HG03045 (cell line): ENCODE measurements at regions not wholly inside any gene's neighbourhood (a gene's known extent, or its start where the extent isn't known, plus 50 kb on each side); places are given as distances from the start of the nearest gene placed in this dataset.

Experiments used
- ATAC-seq: cut with Tn5 transposase; IDR thresholded peaks from one replicate; pipeline ENCODE4 v1.9.1; 2021; ENCODE audit warnings: mild to moderate bottlenecking, moderate library complexity; ENCODE audit not compliant: unreplicated experiment

- no peak for ATAC-seq
These were observed 348.6 kb upstream of the SLC24A2 start for GRCh38 chr9:20137425-20137824.

DNA sequence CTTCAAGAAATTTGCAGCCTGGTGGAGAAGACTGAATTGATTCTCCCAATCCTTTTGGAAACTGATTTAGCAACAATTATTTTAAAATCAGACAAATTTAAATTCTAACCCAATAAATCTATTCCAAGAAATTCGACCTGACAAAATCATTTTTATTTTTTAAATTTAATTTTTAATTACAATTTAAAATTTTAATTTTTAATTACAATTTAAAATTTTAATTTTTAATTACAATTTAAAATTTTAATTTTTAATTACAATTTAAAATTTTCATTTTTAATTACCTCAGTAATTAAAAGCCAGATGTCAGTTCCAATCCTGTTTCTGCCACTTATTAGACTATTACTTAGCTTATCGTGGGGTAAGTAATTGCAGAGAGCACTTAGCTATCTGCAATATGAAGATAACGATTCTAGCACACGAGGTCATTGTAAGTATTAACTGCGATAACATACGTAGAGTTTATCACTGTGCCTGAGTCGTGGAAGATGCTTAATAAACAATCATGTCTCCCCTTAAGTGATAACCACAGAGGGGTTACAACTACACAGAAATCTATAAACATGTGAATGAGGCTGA is 346.4 kb upstream of the SLC24A2 start:
- no peak for ATAC-seq

DNA sequence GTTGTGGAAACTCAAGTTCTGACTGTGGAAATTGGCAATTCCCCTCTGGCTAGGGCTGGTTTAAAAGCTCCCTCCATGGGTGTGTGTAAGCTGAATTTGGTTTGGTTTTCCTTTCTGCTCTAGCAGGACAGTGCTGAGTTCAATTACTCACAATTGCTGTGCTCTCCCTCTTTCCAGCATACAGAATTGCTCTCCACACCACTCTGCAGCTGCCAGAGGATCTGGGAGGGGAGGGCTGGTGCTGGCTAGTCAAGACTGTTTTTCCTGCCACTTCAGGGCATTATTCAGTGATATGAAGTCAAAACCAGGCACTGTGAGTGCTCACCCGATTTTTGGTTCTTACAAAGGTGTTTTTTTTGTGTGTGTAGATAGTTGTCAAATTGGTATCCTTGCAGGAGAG is 336.9 kb upstream of the SLC24A2 start:
- ATAC-seq: no peak

GRCh38 chr9:20119566-20119965 is 330.7 kb upstream of the SLC24A2 start:
- ATAC-seq: no peak

GRCh38 chr9:20117986-20118385 is 329.1 kb upstream of the SLC24A2 start:
- no peak for ATAC-seq

DNA sequence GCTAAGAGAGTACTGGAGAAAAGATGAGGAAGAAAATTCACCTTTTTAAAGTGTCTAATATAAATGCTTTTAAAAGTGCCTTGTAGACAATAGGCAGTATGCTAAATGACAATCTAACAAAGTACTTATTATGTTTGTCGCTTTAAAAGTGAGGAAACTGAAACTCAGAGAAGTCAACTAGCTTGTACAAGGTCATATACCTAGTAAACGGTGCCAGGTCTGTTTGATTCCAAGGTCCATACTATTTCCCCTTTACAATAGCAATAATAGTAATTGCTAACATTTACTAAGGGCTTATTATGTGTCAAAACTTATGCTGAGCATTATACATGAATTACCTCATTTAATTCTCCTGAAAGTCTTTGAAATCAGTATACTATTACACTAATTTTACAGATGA is 328.6 kb upstream of the SLC24A2 start:
- no peak for ATAC-seq

GRCh38 chr9:20114974-20115373 is 326.1 kb upstream of the SLC24A2 start:
- ATAC-seq: no peak

DNA sequence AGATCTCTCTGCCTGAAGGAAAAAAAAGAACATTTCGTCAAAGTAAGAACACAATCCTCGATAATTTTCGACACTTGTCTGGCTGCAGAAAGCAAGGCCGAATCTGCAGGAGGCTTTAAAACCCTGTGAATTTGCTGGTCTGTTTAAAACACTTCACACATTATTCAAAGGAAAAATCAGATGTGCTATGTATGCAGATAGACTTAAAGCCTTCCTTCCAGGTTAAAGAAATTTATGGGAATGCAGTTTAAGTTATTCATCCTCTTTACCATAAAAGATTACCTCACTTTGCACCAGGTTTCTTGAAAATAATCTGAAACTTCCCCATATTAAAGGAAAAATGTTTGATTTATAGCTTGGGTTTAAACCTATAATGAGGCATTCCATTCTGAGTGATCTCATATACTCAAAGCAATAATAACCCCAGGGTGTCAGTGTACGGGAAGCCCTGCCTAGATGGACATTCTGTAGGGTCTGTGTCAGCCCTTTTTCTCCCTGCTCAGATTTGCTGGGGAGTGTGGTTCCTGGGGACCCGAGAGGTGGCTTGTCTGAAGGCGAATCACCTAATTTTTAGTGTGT is 323.5 kb upstream of the SLC24A2 start:
- ATAC-seq: no peak

DNA sequence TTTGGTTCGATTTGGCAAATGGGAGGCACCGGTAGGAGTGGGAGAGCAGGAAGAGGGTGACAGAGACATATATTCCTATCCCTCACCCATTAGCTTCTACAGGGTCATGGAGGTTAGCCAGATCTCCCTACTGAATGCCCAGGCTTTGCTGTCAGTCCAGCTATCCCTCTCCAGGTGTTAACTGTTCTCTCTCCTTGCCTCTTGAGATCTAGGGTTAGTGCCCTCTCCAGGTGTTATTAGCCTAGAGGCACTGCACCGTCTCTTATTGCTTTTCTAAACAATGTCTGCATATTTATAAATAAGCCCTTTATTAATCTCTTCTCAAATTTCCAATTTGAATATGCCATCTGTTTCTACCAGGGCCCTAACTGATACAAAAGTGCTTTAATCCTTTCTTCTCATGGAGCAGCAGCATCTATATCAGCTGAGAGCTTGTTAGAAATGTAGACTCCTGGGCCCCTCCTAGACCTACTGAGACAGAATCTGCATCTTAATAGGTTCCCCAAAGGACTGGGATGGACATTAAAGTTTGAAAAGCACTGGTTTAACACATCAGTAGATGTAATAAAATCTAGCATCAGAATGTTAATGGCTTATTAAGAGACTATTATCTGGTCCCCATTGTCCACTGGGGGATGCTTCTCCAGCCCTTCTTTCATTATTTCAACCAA is 322.5 kb upstream of the SLC24A2 start:
- no peak for ATAC-seq

DNA sequence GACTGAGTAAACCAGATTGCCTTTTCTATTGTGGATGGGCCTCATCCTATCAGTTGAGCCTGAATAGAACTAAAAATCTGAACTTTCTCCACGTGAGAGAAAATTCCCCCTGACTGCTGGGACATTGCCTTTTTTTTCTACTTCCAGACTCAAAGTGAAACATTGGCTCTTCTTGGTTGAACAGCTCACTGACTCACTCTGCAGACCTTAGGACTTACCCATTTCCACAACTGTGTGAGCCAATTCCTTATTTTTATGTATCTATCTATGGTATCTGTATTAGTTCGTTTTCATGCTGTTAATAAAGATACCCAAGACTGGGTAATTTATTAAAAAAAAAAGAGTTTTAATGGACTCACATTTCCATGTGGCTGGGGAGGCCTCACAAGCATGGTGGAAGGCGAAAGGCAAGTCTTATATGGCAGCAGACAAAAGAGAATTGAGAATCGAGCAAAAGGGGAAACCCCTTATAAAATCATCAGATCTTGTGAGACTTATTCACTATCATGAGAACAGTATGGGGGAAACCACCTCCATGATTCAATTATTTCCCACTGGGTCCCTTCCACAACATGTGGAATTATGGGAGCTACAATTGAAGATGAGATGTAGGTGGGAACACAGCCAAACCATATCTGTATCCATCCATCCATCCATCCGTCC is 306.7 kb upstream of the SLC24A2 start:
- ATAC-seq: no peak

GRCh38 chr9:20092561-20092960 is 303.7 kb upstream of the SLC24A2 start:
- no peak for ATAC-seq

GRCh38 chr9:20087481-20087880 is 298.6 kb upstream of the SLC24A2 start:
- no peak for ATAC-seq

DNA sequence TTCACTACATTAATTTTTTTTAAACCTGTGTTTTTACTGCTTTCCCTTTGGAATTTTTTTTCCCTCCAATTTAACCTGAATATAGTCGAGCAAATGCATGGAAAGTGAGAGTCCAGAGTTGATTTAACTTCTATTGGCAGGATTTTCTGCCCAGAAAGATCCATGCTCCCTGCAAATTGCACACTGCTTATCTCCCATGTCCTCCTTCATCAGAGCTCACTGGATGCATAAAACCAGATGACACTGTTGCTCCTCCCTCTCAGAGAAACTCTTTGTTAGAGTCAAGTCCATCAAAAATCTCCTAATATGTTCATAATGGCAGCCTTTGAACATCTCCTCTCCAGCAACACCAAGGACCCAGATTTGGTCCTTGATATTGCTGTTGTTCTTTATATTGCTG is 297.0 kb upstream of the SLC24A2 start:
- ATAC-seq: no peak

- no peak for ATAC-seq
These were observed 295.3 kb upstream of the SLC24A2 start for GRCh38 chr9:20084125-20084524.

GRCh38 chr9:20083390-20083789 is 294.6 kb upstream of the SLC24A2 start:
- ATAC-seq: no peak

DNA sequence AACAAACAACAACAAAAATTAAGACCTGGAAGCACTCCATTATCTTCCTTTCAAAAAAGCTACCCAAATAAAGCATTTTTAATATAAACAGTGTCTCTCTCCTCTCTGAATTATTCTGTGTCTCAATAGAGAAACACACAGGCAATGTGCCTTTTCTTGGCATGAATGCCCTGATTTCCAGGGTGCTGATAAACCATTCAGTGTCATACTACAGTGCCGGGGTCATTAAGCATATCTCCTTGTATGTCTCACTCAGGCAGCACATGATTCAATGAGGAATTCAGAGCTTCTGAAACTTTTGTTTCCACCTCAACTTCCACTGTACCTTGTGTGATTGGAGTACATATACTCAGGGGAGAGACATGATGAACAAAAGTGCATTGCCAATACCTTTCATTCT is 294.0 kb upstream of the SLC24A2 start:
- no peak for ATAC-seq

DNA sequence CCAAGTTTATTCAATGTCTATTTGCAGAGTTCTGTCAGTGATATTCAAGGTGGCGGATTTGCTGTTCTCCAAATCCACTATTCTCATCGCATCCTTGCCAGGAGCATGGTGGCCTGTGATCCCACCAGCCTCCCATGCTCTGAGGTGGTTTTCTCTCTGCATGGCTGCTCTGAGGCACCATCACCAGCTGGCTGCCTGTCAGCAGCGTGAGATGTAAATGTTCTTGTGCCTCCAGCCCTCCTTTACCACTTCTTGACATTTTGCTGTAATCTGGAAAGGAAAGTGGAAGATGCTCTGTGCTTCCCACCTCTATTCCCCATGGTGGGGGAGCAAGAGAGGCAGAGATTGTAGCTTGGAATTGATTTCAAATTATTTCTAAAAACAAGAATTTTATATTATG is 293.6 kb upstream of the SLC24A2 start:
- ATAC-seq: no peak

DNA sequence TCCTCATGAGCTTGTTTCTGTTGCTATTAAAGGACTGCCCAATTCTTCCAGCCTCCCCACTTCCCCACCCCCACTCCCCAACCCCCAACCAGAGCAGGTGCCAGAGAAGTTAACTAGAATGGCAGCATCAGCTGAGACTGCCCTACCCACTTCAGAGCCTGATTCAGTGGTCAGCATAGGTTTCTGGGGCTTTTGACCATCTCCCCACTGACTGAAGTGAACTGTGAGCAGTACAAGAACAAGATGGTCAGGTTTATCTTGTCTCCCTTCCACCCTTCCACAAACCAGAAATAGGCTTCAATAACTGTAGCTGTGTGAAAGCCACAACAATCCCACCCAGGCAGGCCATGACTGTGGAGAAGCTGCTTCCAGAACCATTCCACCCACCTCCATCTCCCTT is 289.4 kb upstream of the SLC24A2 start:
- ATAC-seq: no peak

DNA sequence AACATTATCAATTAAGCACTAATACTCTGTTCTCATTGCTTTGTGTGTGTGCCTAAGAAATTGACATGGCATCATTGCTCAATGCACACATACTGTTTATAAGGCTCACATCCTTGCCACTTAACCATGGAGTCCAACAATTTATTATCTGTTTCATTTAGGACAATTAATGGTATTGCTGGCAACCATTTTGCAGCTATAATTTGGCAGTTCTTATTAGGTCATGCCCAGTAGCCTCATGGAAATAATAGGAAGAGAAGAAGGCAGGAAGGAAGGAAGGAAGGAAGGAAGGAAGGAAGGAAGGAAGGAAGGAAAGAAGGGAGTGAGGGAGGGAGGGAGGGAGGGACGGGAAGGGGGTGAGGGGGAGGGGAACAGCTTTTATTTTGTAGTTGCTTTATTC is 285.5 kb upstream of the SLC24A2 start:
- no peak for ATAC-seq

GRCh38 chr9:20070336-20070735 is 281.5 kb upstream of the SLC24A2 start:
- no peak for ATAC-seq

GRCh38 chr9:20065796-20066700 is 277.2 kb upstream of the SLC24A2 start:
- ATAC-seq: no peak
